IMR-90 (cell line): ENCODE measurements at regions not wholly inside any gene's neighbourhood (a gene's known extent, or its start where the extent isn't known, plus 50 kb on each side); places are given as distances from the start of the nearest gene placed in this dataset.

Source experiments
- ATAC-seq: fragments of 200-7000 bp; cut with Tn5 transposase; 2 replicates; pipeline ENCODE4 v1.9.1; 2020; ENCODE audit warnings: low read depth, mild to moderate bottlenecking, moderate library complexity
- BruUV-seq: library from RNA; stranded (reverse); fragments of 400-500 nt; replicated peaks from 2 replicates; lab custom pipeline; 2021; lab: Mats Ljungman, UMichigan
- CTCF ChIA-PET: fragments of 300-600 bp; formaldehyde crosslinking; extraction: SDS; loops from one replicate; lab custom pipeline; 2021; ENCODE audit warnings: antibody characterized with exemption; lab: Yijun Ruan, JAX
- POLR2A ChIA-PET: fragments of 300-600 bp; sonication (Branson Sonifier 250); formaldehyde crosslinking; loops from one replicate; lab custom pipeline; 2022; ENCODE audit warnings: antibody characterized with exemption; ENCODE audit not compliant: unreplicated experiment; lab: Charles Lee
- DNase-seq: peaks from one replicate; pipeline ENCODE4 v3.0.0; 2013
- H2AFZ ChIP-seq: replicated peaks from 2 replicates; pipeline ENCODE3; 2013; ENCODE audit warnings: low read length, mild to moderate bottlenecking; ENCODE audit not compliant: poor library complexity
- H2AK5ac ChIP-seq: 2 replicates; pipeline ENCODE4 v1.6.1; 2013; ENCODE audit warnings: low read depth, low read length, inconsistent platforms
- H2AK9ac ChIP-seq: replicated peaks from 2 replicates; pipeline ENCODE3; 2013; ENCODE audit warnings: mild to moderate bottlenecking, low read depth, low read length, moderate library complexity; ENCODE audit not compliant: poor library complexity
- H2BK120ac ChIP-seq: 2 replicates; pipeline ENCODE4 v1.6.1; 2013; ENCODE audit warnings: low read depth, low read length, inconsistent platforms
- H2BK15ac ChIP-seq: 3 replicates; pipeline ENCODE4 v1.6.1; 2013; ENCODE audit warnings: low read depth, low read length, inconsistent platforms
- H2BK20ac ChIP-seq: 2 replicates; pipeline ENCODE4 v1.6.1; 2013; ENCODE audit warnings: low read depth, mild to moderate bottlenecking, inconsistent platforms, low read length, moderate library complexity
- H2BK5ac ChIP-seq: 2 replicates; pipeline ENCODE4 v1.6.1; 2013; ENCODE audit warnings: mild to moderate bottlenecking, low read depth, low read length, inconsistent platforms; ENCODE audit not compliant: poor library complexity, severe bottlenecking
- H3K14ac ChIP-seq: replicated peaks from 2 replicates; pipeline ENCODE4 v1.6.1; 2013; ENCODE audit warnings: low read depth, low read length, inconsistent platforms
- H3K18ac ChIP-seq: 2 replicates; pipeline ENCODE4 v1.6.1; 2013; ENCODE audit warnings: low read depth, low read length, control low read depth
- H3K23ac ChIP-seq: 2 replicates; pipeline ENCODE4 v1.6.1; 2013; ENCODE audit warnings: low read depth, low read length, inconsistent platforms
- H3K27ac ChIP-seq: 2 replicates; pipeline ENCODE4 v1.5.1; 2013; ENCODE audit warnings: mild to moderate bottlenecking, control low read depth, low read length; ENCODE audit not compliant: insufficient read depth
- H3K27me3 ChIP-seq: 2 replicates; pipeline ENCODE4 v1.6.1; 2013; ENCODE audit warnings: low read length; ENCODE audit not compliant: control insufficient read depth, insufficient read depth
- H3K36me3 ChIP-seq: 2 replicates; pipeline ENCODE4 v1.6.1; 2013; ENCODE audit warnings: low read length, mixed read lengths; ENCODE audit not compliant: control insufficient read depth, insufficient read depth
- H3K4ac ChIP-seq: 2 replicates; pipeline ENCODE4 v1.6.1; 2013; ENCODE audit warnings: low read depth, low read length, inconsistent platforms
- H3K4me1 ChIP-seq: 2 replicates; pipeline ENCODE4 v1.6.1; 2013; ENCODE audit warnings: low read length, mixed read lengths; ENCODE audit not compliant: control insufficient read depth, insufficient read depth
- H3K4me2 ChIP-seq: 2 replicates; pipeline ENCODE4 v1.6.1; 2013; ENCODE audit warnings: low read depth, mild to moderate bottlenecking, control low read depth, low read length, moderate library complexity
- H3K4me3 ChIP-seq: 2 replicates; pipeline ENCODE4 v1.5.1; 2013; ENCODE audit warnings: low read depth, mild to moderate bottlenecking, control low read depth, low read length, moderate library complexity; ENCODE audit not compliant: insufficient read depth
- H3K56ac ChIP-seq: 2 replicates; pipeline ENCODE4 v1.6.1; 2013; ENCODE audit warnings: low read length, inconsistent platforms; ENCODE audit not compliant: insufficient read depth; ENCODE audit errors: extremely low read depth
- H3K79me1 ChIP-seq, 2 experiments: 2 replicates each; pipeline ENCODE4 v1.6.1; 2013; ENCODE audit warnings: low read length in 2 of 2, inconsistent platforms in 1 of 2, low read depth in 1 of 2
- H3K9ac ChIP-seq: 2 replicates; pipeline ENCODE4 v1.6.1; 2013; ENCODE audit warnings: low read depth, low read length, control low read depth
- H3K9me1 ChIP-seq: 2 replicates; pipeline ENCODE4 v1.6.1; 2013; ENCODE audit warnings: low read length, inconsistent platforms; ENCODE audit not compliant: insufficient read depth
- H3K9me3 ChIP-seq: 2 replicates; pipeline ENCODE4 v1.6.1; 2013; ENCODE audit warnings: low read length; ENCODE audit not compliant: control insufficient read depth, insufficient read depth
- H4K20me1 ChIP-seq: 2 replicates; pipeline ENCODE4 v1.6.1; 2013; ENCODE audit warnings: low read length, inconsistent platforms; ENCODE audit not compliant: insufficient read depth
- H4K5ac ChIP-seq: 2 replicates; pipeline ENCODE4 v1.6.1; 2013; ENCODE audit warnings: mild to moderate bottlenecking, low read depth, low read length, control low read depth
- H4K8ac ChIP-seq, 2 experiments: 2 replicates each; pipeline ENCODE4 v1.6.1; 2013; ENCODE audit warnings: low read depth in 2 of 2, low read length in 2 of 2, control low read depth in 1 of 2, inconsistent platforms in 1 of 2
- H4K91ac ChIP-seq: 2 replicates; pipeline ENCODE4 v1.6.1; 2013; ENCODE audit warnings: low read depth, low read length, inconsistent platforms; ENCODE audit not compliant: insufficient read depth
- BHLHE40 ChIP-seq: fragments of 150-350 bp; IDR thresholded peaks from 2 replicates; pipeline ENCODE4 v1.6.1; 2016; ENCODE audit warnings: mild to moderate bottlenecking, low read depth, low read length
- CEBPB ChIP-seq: IDR thresholded peaks from 2 replicates; pipeline ENCODE4 v1.6.1; 2012; ENCODE audit warnings: low read depth, low read length, improper control_type of control experiment
- FOS ChIP-seq: fragments of 150-350 bp; IDR thresholded peaks from 2 replicates; pipeline ENCODE4 v1.6.1; 2016; ENCODE audit warnings: low read depth, low read length
- MAFK ChIP-seq: IDR thresholded peaks from 2 replicates; pipeline ENCODE4 v1.6.1; 2012; ENCODE audit warnings: low read depth, low read length, improper control_type of control experiment
- MXI1 ChIP-seq: IDR thresholded peaks from 2 replicates; pipeline ENCODE4 v1.6.1; 2012; ENCODE audit warnings: low read depth, mild to moderate bottlenecking, low read length, moderate library complexity, borderline replicate concordance
- NFE2L2 ChIP-seq: fragments of 150-350 bp; IDR thresholded peaks from 2 replicates; pipeline ENCODE4 v1.6.1; 2016; ENCODE audit warnings: low read depth, mild to moderate bottlenecking, low read length
- POLR2A ChIP-seq: IDR thresholded peaks from 2 replicates; pipeline ENCODE4 v1.6.1; 2012; ENCODE audit warnings: mild to moderate bottlenecking, low read depth, low read length
- RAD21 ChIP-seq: IDR thresholded peaks from 2 replicates; pipeline ENCODE4 v1.6.1; 2012; ENCODE audit warnings: low read length, improper control_type of control experiment
- RCOR1 ChIP-seq: IDR thresholded peaks from 2 replicates; pipeline ENCODE4 v1.6.1; 2012; ENCODE audit warnings: mild to moderate bottlenecking, low read length, improper control_type of control experiment; ENCODE audit not compliant: insufficient replicate concordance
- RFX5 ChIP-seq: IDR thresholded peaks from 2 replicates; pipeline ENCODE4 v1.8.0; 2012; ENCODE audit warnings: low read depth, mild to moderate bottlenecking, low read length, moderate library complexity
- WGBS, 2 experiments: methylation state at CpG; one replicate each; pipeline versions ENCODE4 v1.1.5 to v1.1.7; 2013; ENCODE audit warnings: missing lambda C conversion rate in 2 of 2; ENCODE audit not compliant: insufficient read length in 1 of 2; ENCODE audit errors: extremely low coverage in 2 of 2; 5-methylcytosine and 5-hydroxymethylcytosine counted together
- dilution Hi-C: fragments of 300-500 bp; cut with HindIII; formaldehyde crosslinking; loops from one replicate; pipeline ENCODE4 v1.14.3; 2018; ENCODE audit warnings: low sequenced_read_pairs; ENCODE audit not compliant: unreplicated experiment
- in situ Hi-C: fragments of 300-500 bp; cut with MboI; formaldehyde crosslinking; loops from 3 replicates; pipeline ENCODE4 v1.14.3; 2019; ENCODE audit warnings: low sequenced_read_pairs, inconsistent platforms, mixed read lengths
- intact Hi-C: fragments of 100-400 bp; cut with micrococcal nuclease; formaldehyde crosslinking; loops from 2 replicates; pipeline ENCODE4 v1.10.0; 2022
- TF ChIP-seq, protein P1 (sequence below): conservative IDR thresholded peaks from 2 replicates; pipeline ENCODE4 v1.5.1; 2012; ENCODE audit warnings: mild to moderate bottlenecking, low read depth, low read length, improper control_type of control experiment

GRCh38 chr1:58844176-58844575 lies 60.3 kb upstream of the JUN start:
- Histone ChIP-seq H3K56ac (no peak overlapping the region), H3K4me3 (no peak overlapping the region), H4K5ac (no peak overlapping the region), H3K9me1 (no peaks in the 10 kb centered on the region), H3K18ac (no peak overlapping the region), H2AFZ (no peak overlapping the region), H4K20me1 (no peaks in the 10 kb centered on the region), H4K91ac (no peak overlapping the region), H2AK5ac (no peak overlapping the region), H2BK20ac (no peak overlapping the region), H3K9me3 (no peaks in the 10 kb centered on the region), H2BK15ac (no peak overlapping the region), H3K27ac (no peak overlapping the region), H3K36me3 (no peaks in the 10 kb centered on the region), H4K8ac (no peak overlapping the region), H2BK5ac (no peak overlapping the region), H3K14ac (no peak overlapping the region), H3K27me3 (no peaks in the 10 kb centered on the region), H2BK120ac (no peak overlapping the region), H3K4me1 (peaks cover 10% of the 10 kb centered on the region), H3K4me2 (no peak overlapping the region), H2AK9ac (no peak overlapping the region), H3K9ac (no peak overlapping the region), H3K23ac (no peak overlapping the region), H3K4ac (no peak overlapping the region), H3K79me1 (no peaks in the 10 kb centered on the region)
- TF ChIP-seq NFE2L2, result 0 out of 2 replicates have a peak, but pooled peaks have one; percentile 25
- TF ChIP-seq, protein P1, sequence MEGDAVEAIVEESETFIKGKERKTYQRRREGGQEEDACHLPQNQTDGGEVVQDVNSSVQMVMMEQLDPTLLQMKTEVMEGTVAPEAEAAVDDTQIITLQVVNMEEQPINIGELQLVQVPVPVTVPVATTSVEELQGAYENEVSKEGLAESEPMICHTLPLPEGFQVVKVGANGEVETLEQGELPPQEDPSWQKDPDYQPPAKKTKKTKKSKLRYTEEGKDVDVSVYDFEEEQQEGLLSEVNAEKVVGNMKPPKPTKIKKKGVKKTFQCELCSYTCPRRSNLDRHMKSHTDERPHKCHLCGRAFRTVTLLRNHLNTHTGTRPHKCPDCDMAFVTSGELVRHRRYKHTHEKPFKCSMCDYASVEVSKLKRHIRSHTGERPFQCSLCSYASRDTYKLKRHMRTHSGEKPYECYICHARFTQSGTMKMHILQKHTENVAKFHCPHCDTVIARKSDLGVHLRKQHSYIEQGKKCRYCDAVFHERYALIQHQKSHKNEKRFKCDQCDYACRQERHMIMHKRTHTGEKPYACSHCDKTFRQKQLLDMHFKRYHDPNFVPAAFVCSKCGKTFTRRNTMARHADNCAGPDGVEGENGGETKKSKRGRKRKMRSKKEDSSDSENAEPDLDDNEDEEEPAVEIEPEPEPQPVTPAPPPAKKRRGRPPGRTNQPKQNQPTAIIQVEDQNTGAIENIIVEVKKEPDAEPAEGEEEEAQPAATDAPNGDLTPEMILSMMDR, result no peak
- TF ChIP-seq MXI1, result no peak
- no peak for TF ChIP-seq RAD21
- TF ChIP-seq RFX5, result no peak
- TF ChIP-seq RCOR1, result no peak
- TF ChIP-seq MAFK, result no peak
- TF ChIP-seq POLR2A, result no peak
- TF ChIP-seq CEBPB, result peak; percentile 55
- TF ChIP-seq BHLHE40, result no peak
- TF ChIP-seq FOS, result peak; percentile 65; the same call in 1 of the 2 replicates
- in situ Hi-C loops (no loop called here), intact Hi-C loops (no loop called here), dilution Hi-C loops (no loop called here)
- CTCF ChIA-PET, result no interaction called here
- no TSS peak for BruUV-seq
- no CpG with 5 or more reads among the region's 1 CpG for WGBS, 2 experiments
- POLR2A ChIA-PET, result no interaction called here
- peak; percentile 75 for DNase-seq
- ATAC-seq, result no peak
